ENCODE measurements at regions not wholly inside any gene's neighbourhood (a gene's known extent, or its start where the extent isn't known, plus 50 kb on each side); places are given as distances from the start of the nearest gene placed in this dataset.
A peak's percentile ranks its signal among the peaks of the same experiment; 100 is the strongest.

DNA sequence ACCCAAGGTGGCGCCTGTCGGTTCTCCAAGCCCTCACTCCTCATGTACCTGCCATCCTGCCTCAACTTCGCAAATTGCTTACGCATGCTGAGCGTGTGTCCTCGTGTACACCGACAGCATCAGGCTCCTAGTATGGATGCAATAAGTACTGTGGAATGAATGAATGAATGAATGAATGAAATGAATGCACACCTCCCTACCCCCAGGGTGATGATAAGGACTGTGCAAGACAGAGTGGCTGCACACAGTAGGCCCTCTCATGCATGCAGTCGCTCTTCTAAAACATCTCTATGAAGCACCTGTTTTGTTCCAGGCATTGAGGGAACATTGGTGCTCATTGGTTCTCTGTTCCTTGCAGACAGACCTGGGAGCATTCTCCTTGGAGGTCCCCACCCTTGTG is 49.8 kb upstream of the H6PD start:
- no peak overlapping the region; the same call in 1 of the 2 replicates for H2BK120ac ChIP-seq (ENCODE audit: low read depth, low read length)
- peaks cover 23% of the 10 kb centered on the region for H3K4me1 ChIP-seq (ENCODE audit: control insufficient read depth, insufficient read depth, low read length)
- no peak for ATAC-seq (ENCODE audit: low read depth)
- dilution Hi-C loops (cut with HindIII; ENCODE audit: low sequenced_read_pairs, unreplicated experiment), result no loop called here
- H3K4ac ChIP-seq (ENCODE audit: low read depth, low read length), result no peak overlapping the region; the same call in 1 of the 2 replicates
- no peak overlapping the region for H3K18ac ChIP-seq (ENCODE audit: low read depth, low read length)
- H2BK15ac ChIP-seq (ENCODE audit: low read depth, low read length), result no peak overlapping the region
- H2BK20ac ChIP-seq (ENCODE audit: low read depth, low read length), result no peak overlapping the region; the same call in 1 of the 2 replicates
- H3K9me1 ChIP-seq (ENCODE audit: insufficient read depth, low read length), result peaks cover 25% of the 10 kb centered on the region
- H2BK5ac ChIP-seq (ENCODE audit: low read depth, low read length, poor library complexity, severe bottlenecking), result no peak overlapping the region
- H3K4me2 ChIP-seq (ENCODE audit: low read depth, low read length), result no peak overlapping the region
- no peak overlapping the region for H2AFZ ChIP-seq (replicated peaks; ENCODE audit: low read length, poor library complexity)
- peaks cover 13% of the 10 kb centered on the region for H3K36me3 ChIP-seq (ENCODE audit: control insufficient read depth, insufficient read depth, low read length)
- H4K8ac ChIP-seq (ENCODE audit: low read depth in 2 of 2, low read length in 2 of 2), result no peak overlapping the region
- H3K27me3 ChIP-seq (ENCODE audit: control insufficient read depth, insufficient read depth, low read length), result no peaks in the 10 kb centered on the region
- H4K91ac ChIP-seq (ENCODE audit: insufficient read depth, low read depth, low read length), result no peak overlapping the region
- H3K9ac ChIP-seq (ENCODE audit: low read depth, low read length), result no peak overlapping the region
- H3K9me3 ChIP-seq (ENCODE audit: control insufficient read depth, insufficient read depth, low read length), result no peaks in the 10 kb centered on the region
- no peak overlapping the region for H3K14ac ChIP-seq (replicated peaks; ENCODE audit: low read depth, low read length)
- CTCF ChIA-PET, result no interaction called here
- DNase-seq, result no peak
- intact Hi-C loops (cut with micrococcal nuclease), result no loop called here
- no CpG with 5 or more reads among the region's 8 CpGs for WGBS, 2 experiments (ENCODE audit: extremely low coverage in 2 of 2, insufficient read length in 1 of 2)
- H2AK9ac ChIP-seq (replicated peaks; ENCODE audit: low read depth, low read length, poor library complexity), result peak overlapping the region; percentile 67
- BruUV-seq (replicated peaks), result no TSS peak
- H3K23ac ChIP-seq (ENCODE audit: low read depth, low read length), result no peak overlapping the region
- no peak for TF ChIP-seq POLR2A (IDR thresholded peaks at IDR 0.05; ENCODE audit: low read depth, low read length)
- no peak for TF ChIP-seq MXI1 (IDR thresholded peaks at IDR 0.05; ENCODE audit: borderline replicate concordance, low read depth, low read length)
- TF ChIP-seq MAZ (IDR thresholded peaks at IDR 0.05; ENCODE audit: borderline replicate concordance, low read depth, low read length), result no peak
- no peak for TF ChIP-seq RCOR1 (IDR thresholded peaks at IDR 0.05; ENCODE audit: insufficient replicate concordance, low read length)
- no peak for TF ChIP-seq CHD1 (IDR thresholded peaks at IDR 0.05; ENCODE audit: low read depth, low read length)
- no peak for TF ChIP-seq CEBPB (IDR thresholded peaks at IDR 0.05; ENCODE audit: low read depth, low read length)
- no peak for TF ChIP-seq RFX5 (IDR thresholded peaks at IDR 0.05; ENCODE audit: low read depth, low read length)
- TF ChIP-seq, protein P1, sequence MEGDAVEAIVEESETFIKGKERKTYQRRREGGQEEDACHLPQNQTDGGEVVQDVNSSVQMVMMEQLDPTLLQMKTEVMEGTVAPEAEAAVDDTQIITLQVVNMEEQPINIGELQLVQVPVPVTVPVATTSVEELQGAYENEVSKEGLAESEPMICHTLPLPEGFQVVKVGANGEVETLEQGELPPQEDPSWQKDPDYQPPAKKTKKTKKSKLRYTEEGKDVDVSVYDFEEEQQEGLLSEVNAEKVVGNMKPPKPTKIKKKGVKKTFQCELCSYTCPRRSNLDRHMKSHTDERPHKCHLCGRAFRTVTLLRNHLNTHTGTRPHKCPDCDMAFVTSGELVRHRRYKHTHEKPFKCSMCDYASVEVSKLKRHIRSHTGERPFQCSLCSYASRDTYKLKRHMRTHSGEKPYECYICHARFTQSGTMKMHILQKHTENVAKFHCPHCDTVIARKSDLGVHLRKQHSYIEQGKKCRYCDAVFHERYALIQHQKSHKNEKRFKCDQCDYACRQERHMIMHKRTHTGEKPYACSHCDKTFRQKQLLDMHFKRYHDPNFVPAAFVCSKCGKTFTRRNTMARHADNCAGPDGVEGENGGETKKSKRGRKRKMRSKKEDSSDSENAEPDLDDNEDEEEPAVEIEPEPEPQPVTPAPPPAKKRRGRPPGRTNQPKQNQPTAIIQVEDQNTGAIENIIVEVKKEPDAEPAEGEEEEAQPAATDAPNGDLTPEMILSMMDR (conservative IDR thresholded peaks at IDR 0.05; ENCODE audit: low read depth, low read length), result no peak
- peak overlapping the region; percentile 64; the same call in 1 of the 2 replicates for H2AK5ac ChIP-seq (ENCODE audit: low read depth, low read length)
- no peak overlapping the region for H3K4me3 ChIP-seq (ENCODE audit: insufficient read depth, low read depth, low read length)
- H3K27ac ChIP-seq (ENCODE audit: insufficient read depth, low read length), result no peak overlapping the region
- no peak overlapping the region for H3K56ac ChIP-seq (ENCODE audit: extremely low read depth, insufficient read depth, low read length)
- no peak overlapping the region for H4K5ac ChIP-seq (ENCODE audit: low read depth, low read length)
- POLR2A ChIA-PET (ENCODE audit: unreplicated experiment), result no interaction called here
- in situ Hi-C loops (cut with MboI; ENCODE audit: low sequenced_read_pairs), result no loop called here
- H4K20me1 ChIP-seq (ENCODE audit: insufficient read depth, low read length), result peaks cover 15% of the 10 kb centered on the region
- peaks cover 21 to 63% of the 10 kb centered on the region in 2 experiments for H3K79me1 ChIP-seq (ENCODE audit: low read depth in 1 of 2, low read length in 2 of 2)
